ENCODE measurements at regions not wholly inside any gene's neighbourhood (a gene's known extent, or its start where the extent isn't known, plus 50 kb on each side); places are given as distances from the start of the nearest gene placed in this dataset.

GRCh38 chr1:215001419-215002021, 81.0 kb upstream of the KCNK2 start:
- TF ChIP-seq, protein P1, sequence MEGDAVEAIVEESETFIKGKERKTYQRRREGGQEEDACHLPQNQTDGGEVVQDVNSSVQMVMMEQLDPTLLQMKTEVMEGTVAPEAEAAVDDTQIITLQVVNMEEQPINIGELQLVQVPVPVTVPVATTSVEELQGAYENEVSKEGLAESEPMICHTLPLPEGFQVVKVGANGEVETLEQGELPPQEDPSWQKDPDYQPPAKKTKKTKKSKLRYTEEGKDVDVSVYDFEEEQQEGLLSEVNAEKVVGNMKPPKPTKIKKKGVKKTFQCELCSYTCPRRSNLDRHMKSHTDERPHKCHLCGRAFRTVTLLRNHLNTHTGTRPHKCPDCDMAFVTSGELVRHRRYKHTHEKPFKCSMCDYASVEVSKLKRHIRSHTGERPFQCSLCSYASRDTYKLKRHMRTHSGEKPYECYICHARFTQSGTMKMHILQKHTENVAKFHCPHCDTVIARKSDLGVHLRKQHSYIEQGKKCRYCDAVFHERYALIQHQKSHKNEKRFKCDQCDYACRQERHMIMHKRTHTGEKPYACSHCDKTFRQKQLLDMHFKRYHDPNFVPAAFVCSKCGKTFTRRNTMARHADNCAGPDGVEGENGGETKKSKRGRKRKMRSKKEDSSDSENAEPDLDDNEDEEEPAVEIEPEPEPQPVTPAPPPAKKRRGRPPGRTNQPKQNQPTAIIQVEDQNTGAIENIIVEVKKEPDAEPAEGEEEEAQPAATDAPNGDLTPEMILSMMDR (IDR thresholded peaks at IDR 0.05; ENCODE audit: low read depth, low read length), result no peak
- TF ChIP-seq EZH2phosphoT487 (IDR thresholded peaks at IDR 0.05; ENCODE audit: low read depth), result no peak

All from OCI-LY3 (cell line).